ENCODE measurements at regions not wholly inside any gene's neighbourhood (a gene's known extent, or its start where the extent isn't known, plus 50 kb on each side); places are given as distances from the start of the nearest gene placed in this dataset.

DNA sequence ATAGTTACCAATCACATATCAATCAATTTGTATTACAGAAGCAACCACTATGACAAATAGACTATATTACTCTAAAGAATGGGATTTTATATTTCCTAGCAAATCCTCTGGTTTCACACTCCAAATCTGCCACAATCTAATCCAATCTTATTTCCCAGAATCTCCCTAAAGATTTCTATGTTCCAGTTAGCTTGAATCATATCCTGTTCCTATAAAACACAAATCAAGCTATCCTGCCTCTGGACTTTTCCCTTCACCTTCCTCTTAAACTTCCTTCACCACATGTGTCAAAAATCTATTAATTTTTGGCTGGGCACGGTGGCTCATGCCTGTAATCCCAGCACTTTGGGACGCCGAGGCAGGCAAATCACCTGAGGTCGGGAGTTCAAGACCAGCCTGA lies 50.0 kb downstream of the PIK3C2A start:
- DNase-seq = no peak

- no peak for DNase-seq
Observed at GRCh38 chr11:17156283-17156682, 51.5 kb downstream of the PIK3C2A start.

- DNase-seq = peak; percentile 62
Observed at GRCh38 chr11:17154409-17155159, 53.2 kb downstream of the PIK3C2A start.

DNA sequence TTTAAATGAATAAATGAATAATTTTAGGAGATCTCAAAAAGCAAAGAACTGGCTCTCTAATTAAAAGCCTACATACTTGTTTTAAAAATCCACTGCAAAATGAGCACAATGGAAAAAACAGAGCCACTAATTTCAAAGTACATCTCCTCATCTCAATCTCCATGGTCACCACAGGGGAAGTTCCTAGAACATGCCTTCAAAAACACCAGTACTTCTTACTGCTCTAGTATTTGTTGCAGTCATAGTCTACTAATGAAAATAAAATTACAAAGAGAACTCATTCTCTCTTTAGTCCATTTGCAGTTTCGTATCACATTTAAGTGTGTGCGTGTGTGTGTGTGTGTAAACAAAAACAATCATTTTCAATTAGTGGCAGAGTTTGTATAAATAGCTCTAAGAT lies 54.0 kb downstream of the PIK3C2A start:
- peak; percentile 4 for DNase-seq

GRCh38 chr11:17152306-17152705 lies 55.5 kb downstream of the PIK3C2A start:
- no peak for DNase-seq

DNA sequence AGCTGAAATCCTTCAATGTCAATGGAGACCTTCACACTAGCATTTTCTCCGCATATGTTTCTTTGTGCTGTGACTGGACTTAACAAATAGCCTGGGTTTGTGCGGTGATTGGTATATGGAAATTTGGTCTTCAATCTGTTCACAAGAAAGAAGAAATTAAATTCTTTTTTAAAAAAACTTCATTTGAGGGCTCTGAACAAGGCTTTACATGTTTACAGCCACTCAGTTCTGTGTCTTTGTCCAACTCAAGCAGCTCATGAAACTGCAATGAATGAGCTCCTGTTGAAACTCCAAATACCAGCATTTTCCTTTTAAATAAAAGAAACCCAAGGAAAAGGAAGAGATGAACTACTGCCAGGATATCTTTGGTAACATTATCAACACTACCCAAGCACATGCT lies 57.3 kb downstream of the PIK3C2A start:
- no peak for DNase-seq

GRCh38 chr11:17148536-17148935 lies 59.2 kb downstream of the PIK3C2A start:
- DNase-seq = no peak

DNA sequence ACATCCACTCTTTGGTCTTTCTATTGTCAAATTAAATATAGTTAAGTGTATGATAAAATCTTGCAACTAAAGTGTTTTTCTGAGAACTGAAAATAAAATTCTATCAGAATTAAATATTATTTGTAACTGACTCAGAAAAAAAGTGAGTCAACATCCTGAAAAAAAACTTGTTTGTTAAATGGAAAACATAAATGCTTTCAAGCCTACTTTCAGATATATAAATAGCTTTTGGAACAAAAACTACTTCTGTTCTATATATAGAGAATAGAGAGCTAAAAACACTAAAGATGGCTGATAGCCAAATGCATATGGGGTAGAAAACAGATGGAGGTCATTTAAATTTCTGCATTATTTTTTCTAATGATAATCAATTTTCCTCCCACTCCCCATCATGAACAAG lies 61.8 kb downstream of the PIK3C2A start:
- DNase-seq = no peak

- DNase-seq = no peak
Observed at GRCh38 chr11:17142450-17142849, 65.0 kb upstream of the RPS13 start.

DNA sequence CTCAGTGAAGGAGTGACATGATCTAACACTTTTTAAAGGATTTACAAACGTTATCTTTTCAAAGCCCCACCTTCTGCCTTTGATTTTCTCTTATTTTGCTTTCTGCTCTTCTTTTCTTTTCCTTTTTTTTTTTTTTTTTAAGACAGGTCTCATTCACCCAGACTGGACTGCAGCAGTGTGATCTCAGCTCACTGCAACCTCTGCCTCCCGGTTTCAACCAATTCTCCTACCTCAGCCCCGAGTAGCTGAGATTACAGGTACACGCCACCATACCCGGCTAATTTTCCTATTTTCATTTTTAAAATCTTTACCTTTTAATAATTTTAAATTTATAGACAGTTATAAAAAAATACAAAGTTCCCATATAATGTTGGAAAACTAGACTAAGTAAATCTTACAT lies 63.7 kb upstream of the RPS13 start:
- no peak for DNase-seq

GRCh38 chr11:17138562-17138961 lies 61.1 kb upstream of the RPS13 start:
- DNase-seq = no peak

GRCh38 chr11:17135916-17136683 lies 58.6 kb upstream of the RPS13 start:
- no peak for DNase-seq

- DNase-seq = no peak
Observed at GRCh38 chr11:17132654-17133053, 55.2 kb upstream of the RPS13 start.

GRCh38 chr11:17129003-17129402 lies 51.5 kb upstream of the RPS13 start:
- no peak for DNase-seq

Measured in GF-D8 (cell line).